ENCODE measurements at regions not wholly inside any gene's neighbourhood (a gene's known extent, or its start where the extent isn't known, plus 50 kb on each side); places are given as distances from the start of the nearest gene placed in this dataset.

DNA sequence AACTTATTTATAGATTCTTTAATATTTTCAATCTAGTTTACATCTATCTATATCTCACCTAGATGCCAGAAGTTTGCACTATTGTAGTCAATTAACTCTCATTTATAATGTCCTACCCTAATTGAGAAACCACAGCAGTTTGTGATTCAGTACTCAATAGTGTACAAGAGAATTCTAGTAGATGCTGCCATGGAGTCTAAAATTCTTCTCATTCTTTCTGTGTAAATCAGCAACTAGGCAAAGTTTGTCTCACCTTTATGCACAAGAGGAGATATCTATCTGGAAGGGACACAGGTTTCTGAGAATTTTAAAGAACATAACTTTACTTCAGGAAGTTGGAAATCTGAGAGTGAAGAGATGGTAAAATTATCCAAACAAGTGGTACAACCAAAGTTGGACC is 173.0 kb upstream of the FBXL7 start:
- Histone ChIP-seq H3K4ac (replicated peaks; ENCODE audit: insufficient read length, low read depth, low read length) (no peak overlapping the region), H4K5ac (ENCODE audit: insufficient read length, low read depth, low read length) (no peak overlapping the region), H3K36me3 (ENCODE audit: control insufficient read depth in 2 of 4, insufficient read depth in 4 of 4, low read length in 3 of 4) (no peaks in the 10 kb centered on the region), H2BK20ac (ENCODE audit: low read length) (no peak overlapping the region), H4K91ac (replicated peaks; ENCODE audit: insufficient read length, low read length) (no peak overlapping the region), H2BK5ac (ENCODE audit: low read depth, low read length) (no peak overlapping the region), H2BK12ac (ENCODE audit: low read depth, low read length) (no peak overlapping the region), H3K4me3 (ENCODE audit: extremely low read depth in 1 of 4, insufficient read depth in 2 of 4, low read depth in 3 of 4, low read length in 4 of 4) (no peak overlapping the region), H4K8ac (ENCODE audit: extremely low read depth, insufficient read depth, low read length) (no peak overlapping the region), H2BK120ac (replicated peaks; ENCODE audit: low read depth, low read length) (no peak overlapping the region), H3K9me3 (ENCODE audit: insufficient read depth in 2 of 2, low read depth in 1 of 2, low read length in 1 of 2) (no peaks in the 10 kb centered on the region), H3K14ac (ENCODE audit: insufficient read length) (no peak overlapping the region), H3K27ac (ENCODE audit: low read depth, low read length) (no peak overlapping the region), H3K18ac (ENCODE audit: extremely low read depth, low read length) (no peak overlapping the region), H3K9ac (replicated peaks in 1 of 4; ENCODE audit: extremely low read depth in 1 of 4, low read depth in 3 of 4, low read length in 3 of 4) (no peak overlapping the region), H3K23ac (ENCODE audit: insufficient read length) (no peak overlapping the region), H3K23me2 (ENCODE audit: low read depth, low read length) (no peaks in the 10 kb centered on the region), H3K79me2 (ENCODE audit: control insufficient read depth in 1 of 2, insufficient read depth in 2 of 2, low read length in 2 of 2) (no peaks in the 10 kb centered on the region), H2AK5ac (ENCODE audit: low read depth, low read length) (no peak overlapping the region), H3K4me2 (ENCODE audit: insufficient read depth in 1 of 2, low read depth in 2 of 2, low read length in 2 of 2) (no peak overlapping the region), H3K4me1 (replicated peaks in 1 of 4; ENCODE audit: control insufficient read depth in 3 of 4, insufficient read depth in 4 of 4, low read length in 3 of 4) (no peaks in the 10 kb centered on the region), H2BK15ac (ENCODE audit: low read length) (no peak overlapping the region), H3K27me3 (replicated peaks in 1 of 4; ENCODE audit: control insufficient read depth in 3 of 4, extremely low read depth in 1 of 4, insufficient read depth in 3 of 4, low read length in 3 of 4) (no peaks in the 10 kb centered on the region), H3K56ac (replicated peaks; ENCODE audit: insufficient read length, low read depth, low read length) (no peak overlapping the region), H3K79me1 (ENCODE audit: low read depth, low read length) (no peaks in the 10 kb centered on the region), H2AFZ (ENCODE audit: low read length) (no peak overlapping the region), H4K20me1 (replicated peaks in 1 of 2; ENCODE audit: control insufficient read depth in 1 of 2, insufficient read depth in 2 of 2, low read length in 2 of 2) (no peaks in the 10 kb centered on the region)
- POLR2A ChIA-PET (ENCODE audit: partially characterized antibody), result no interaction called here
- CTCF ChIA-PET (ENCODE audit: partially characterized antibody), result no interaction called here
- DNase-seq (ENCODE audit: low read depth in 1 of 2, low spot score in 2 of 2) (no peak), FAIRE-seq (no peak)
- TF ChIP-seq, protein P1, sequence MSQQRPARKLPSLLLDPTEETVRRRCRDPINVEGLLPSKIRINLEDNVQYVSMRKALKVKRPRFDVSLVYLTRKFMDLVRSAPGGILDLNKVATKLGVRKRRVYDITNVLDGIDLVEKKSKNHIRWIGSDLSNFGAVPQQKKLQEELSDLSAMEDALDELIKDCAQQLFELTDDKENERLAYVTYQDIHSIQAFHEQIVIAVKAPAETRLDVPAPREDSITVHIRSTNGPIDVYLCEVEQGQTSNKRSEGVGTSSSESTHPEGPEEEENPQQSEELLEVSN (IDR thresholded peaks at IDR 0.05), result no peak
- TF ChIP-seq GTF2F1 (IDR thresholded peaks at IDR 0.05; ENCODE audit: borderline replicate concordance, low read depth, low read length) (no peak), KDM4A (IDR thresholded peaks at IDR 0.05; ENCODE audit: low read depth, low read length, severe bottlenecking) (no peak), TBP (IDR thresholded peaks at IDR 0.05; ENCODE audit: low read depth, low read length) (no peak), EP300 (IDR thresholded peaks at IDR 0.05; ENCODE audit: borderline replicate concordance in 1 of 2, low read depth in 2 of 2, low read length in 2 of 2) (no peak), HDAC6 (IDR thresholded peaks at IDR 0.05; ENCODE audit: low read depth, low read length) (no peak), SIX5 (IDR thresholded peaks at IDR 0.05; ENCODE audit: low read depth, low read length) (no peak), SUZ12 (IDR thresholded peaks at IDR 0.05; ENCODE audit: low read length) (no peak)
- TF ChIP-seq, protein P2, sequence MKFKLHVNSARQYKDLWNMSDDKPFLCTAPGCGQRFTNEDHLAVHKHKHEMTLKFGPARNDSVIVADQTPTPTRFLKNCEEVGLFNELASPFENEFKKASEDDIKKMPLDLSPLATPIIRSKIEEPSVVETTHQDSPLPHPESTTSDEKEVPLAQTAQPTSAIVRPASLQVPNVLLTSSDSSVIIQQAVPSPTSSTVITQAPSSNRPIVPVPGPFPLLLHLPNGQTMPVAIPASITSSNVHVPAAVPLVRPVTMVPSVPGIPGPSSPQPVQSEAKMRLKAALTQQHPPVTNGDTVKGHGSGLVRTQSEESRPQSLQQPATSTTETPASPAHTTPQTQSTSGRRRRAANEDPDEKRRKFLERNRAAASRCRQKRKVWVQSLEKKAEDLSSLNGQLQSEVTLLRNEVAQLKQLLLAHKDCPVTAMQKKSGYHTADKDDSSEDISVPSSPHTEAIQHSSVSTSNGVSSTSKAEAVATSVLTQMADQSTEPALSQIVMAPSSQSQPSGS (IDR thresholded peaks at IDR 0.05; ENCODE audit: low read length), result no peak

All from H1 (cell line).